Islet of Langerhans (tissue), 1 donor: ENCODE measurements at regions not wholly inside any gene's neighbourhood (a gene's known extent, or its start where the extent isn't known, plus 50 kb on each side); places are given as distances from the start of the nearest gene placed in this dataset.
"Not testable (repeated sequence)": the region's sequence is repeated elsewhere in the genome, so short reads cannot be mapped to it uniquely, and the experiment has no call there.

Experiments used
- FAIRE-seq: peaks from one replicate; lab custom pipeline; 2011; peaks lifted over from hg19 to GRCh38; lab: Jason Lieb, UNC

- FAIRE-seq, result no peak
Observed at GRCh38 chr10:4224178-4224577, 439.2 kb upstream of the KLF6 start.

DNA sequence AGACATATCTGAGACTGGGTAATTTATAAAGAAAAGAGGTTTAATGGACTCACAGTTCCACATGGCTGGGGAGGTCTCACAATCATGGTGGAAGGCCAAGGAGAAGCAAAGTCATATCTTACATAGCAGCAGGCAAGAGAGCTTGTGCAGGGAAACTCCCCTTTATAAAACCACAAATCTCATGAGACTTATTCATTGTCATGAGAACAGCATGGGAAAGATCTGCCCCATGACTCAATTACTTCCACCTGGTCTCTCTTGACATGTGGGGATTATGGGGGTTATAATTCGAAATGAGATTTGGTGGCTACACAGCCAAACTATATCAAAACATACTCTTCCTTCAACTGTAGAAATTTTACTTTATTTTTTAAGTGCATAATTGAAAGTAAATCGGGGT, 436.3 kb upstream of the KLF6 start:
- FAIRE-seq, result not testable (repeated sequence)

DNA sequence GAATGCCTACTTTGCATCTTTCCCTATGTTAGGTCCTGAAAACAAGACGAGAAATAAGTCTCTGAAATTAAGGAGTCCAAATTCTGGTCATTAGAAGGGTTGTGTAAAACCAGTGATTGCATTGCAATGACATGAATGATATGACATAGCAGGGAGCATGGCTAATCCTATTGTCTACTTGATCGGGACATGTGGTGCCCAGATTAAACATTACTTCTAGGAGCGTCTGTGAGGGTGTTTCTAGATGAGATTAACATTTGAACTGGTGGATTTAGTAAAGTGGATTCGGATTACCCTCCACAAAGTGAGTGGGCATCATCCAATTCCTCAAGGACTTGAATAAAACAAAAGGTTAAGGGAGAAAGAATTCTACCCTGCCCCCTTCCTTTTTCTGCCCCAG, 434.9 kb upstream of the KLF6 start:
- FAIRE-seq, result no peak

GRCh38 chr10:4217653-4218052, 432.6 kb upstream of the KLF6 start:
- no peak for FAIRE-seq

DNA sequence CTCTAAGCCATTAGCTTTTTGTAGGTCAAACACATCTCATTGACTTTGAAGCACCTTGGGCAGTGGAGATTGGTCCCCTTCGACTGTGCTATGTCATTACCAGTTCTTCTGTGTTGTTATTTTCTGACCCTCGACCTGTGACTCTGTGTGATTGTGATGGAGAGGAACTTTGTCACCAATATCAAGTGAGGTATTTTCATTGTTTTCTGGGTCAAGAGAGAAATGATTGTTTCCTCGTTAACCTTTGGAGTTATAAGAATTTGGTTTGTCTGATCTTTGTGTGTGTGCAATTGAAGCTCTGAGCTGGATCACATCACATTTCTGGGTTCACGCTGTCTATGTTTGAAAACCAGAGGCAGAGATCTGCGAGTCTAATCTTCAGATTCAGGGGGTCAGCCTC, 432.2 kb upstream of the KLF6 start:
- no peak for FAIRE-seq

- FAIRE-seq, result no peak
Observed at GRCh38 chr10:4216726-4217125, 431.7 kb upstream of the KLF6 start.

DNA sequence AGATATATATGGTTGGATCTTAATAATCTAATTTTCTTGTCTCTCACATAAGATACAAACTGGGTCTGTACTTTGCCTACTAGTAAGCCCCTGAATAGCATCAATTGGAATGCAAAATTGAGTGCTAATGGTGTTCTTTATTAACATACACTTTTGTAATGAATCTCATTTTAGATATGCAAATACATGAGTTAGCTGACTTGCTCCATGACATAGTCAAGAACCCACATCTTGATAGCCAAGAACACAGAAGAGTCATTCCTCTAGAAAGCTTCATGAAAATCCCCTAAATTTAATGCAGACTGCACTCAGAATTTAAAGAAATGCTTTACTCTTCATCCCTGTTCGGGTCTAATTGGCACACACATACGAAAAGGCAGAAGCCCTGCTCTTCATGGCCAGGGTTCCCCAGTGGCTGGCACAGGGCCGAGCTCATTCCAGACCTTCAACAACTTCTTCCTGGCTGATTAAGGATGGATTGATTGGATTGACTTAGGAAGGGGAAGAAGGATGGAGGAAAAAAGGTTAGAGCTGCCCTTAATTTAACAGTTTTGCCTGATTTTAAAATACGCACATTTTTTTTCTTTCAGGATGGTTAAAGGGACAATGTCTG, 431.1 kb upstream of the KLF6 start:
- no peak for FAIRE-seq

DNA sequence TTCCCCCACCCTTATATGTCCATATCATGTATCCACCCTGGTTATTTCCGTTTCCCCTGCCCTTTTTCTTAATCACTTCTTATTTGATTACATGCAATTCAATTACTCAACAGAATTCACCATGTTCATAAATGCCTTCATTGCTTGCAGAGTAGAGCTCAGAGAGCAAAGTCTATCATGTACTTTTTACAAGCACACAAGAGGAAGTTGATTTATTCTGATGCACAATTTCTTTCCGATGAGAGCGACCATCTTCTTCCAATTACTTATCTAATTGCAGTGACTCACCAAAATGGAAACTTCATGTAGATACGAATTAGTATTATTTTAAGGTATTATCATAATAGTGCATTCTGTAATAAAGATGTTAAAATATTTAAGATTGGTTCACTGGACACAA, 430.5 kb upstream of the KLF6 start:
- FAIRE-seq, result no peak

- FAIRE-seq, result no peak
Observed at GRCh38 chr10:4214908-4215307, 429.9 kb upstream of the KLF6 start.

GRCh38 chr10:4213441-4213840, 428.4 kb upstream of the KLF6 start:
- FAIRE-seq, result no peak

DNA sequence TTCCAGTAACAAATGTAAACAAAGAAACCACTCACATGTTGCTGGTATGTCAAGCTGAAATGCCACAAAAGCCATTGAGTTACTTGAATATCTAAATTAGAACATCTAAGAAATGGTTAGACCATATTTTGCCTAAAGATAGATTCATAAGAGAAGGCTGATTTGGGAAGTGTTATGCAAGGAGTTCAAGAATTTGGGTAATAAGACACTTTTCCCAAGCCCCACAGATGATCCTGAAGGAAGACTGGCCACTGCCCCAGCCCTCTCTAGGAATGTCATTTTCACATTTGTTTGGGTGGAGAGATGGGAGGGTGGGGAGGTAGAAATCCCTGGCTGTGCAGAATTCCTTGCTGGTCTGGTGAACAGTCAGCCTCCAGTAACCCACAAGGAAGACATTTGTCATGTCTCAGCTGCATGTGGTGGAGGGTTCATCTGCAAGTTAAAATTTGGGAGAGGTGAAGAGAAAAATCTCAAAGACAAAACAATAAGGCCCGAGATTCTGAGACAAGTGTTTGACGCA, 427.2 kb upstream of the KLF6 start:
- FAIRE-seq, result no peak

- no peak for FAIRE-seq
Observed at GRCh38 chr10:4208499-4208898, 423.5 kb upstream of the KLF6 start.

- FAIRE-seq, result no peak
Observed at GRCh38 chr10:4205113-4205512, 420.1 kb upstream of the KLF6 start.

- FAIRE-seq, result no peak
Observed at GRCh38 chr10:4202938-4203337, 417.9 kb upstream of the KLF6 start.

DNA sequence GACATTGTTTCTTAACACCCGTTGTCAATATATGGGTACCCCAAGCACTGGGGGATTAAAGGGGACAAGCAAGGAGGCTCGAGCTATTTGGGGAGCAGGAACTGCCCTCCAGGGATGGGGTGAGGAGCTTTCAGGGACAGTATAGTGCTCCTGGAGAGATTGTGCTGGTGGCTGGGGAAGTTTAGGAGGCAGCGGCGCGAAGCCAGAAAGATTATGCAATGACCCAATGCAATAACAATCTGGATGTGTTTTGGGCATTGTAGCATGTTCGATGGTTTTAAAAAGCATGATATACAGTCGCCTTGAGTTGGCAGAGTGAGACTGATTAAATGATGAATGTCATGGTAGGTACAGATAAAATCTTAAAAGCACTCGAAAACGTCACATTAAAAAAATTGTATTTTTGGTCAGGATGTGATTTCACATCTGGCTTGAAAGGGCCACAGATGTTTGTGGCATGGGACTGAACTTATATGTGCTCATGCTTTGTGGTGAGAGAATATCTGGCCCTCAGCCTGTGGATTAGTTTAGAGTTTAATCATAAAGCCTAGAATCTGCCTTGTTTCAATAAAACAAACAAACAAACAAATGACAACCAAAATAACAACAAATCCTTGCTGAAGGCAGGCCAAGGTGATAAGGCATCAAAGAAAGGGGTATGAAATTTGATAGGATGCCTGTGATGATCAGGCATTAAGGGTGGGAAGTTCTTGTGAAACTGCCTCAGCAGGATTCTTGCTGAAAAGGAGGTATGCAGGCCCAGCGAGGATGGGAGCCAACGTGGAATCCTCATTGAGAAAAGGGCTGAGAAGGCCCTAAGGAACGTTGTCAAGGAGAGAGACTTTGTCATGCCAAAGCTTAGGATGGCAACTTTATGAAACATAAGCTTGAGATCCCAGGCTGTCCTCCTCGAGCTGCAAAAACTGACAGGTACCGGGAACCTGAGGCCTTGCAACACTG, 417.1 kb upstream of the KLF6 start:
- no peak for FAIRE-seq

GRCh38 chr10:4199196-4199595, 414.2 kb upstream of the KLF6 start:
- no peak for FAIRE-seq

DNA sequence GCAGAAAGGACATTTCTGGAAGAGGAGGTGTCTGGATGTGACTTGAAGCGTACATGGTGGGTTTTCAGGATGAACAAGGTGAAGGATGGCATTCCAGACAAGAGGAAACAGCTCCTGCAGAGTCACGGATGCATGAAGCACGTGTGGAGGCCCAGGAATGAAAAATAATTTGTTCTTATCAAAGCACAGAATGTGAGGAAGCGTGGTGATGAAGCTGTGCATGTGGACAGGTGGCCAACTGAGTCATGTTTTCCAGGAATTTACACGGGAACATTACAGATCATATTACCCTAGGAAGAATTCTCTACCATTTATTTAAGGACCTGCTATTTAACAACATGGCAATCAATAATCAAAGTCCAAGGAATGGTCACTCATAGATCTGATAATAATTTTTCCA, 413.2 kb upstream of the KLF6 start:
- FAIRE-seq, result no peak

- no peak for FAIRE-seq
Observed at GRCh38 chr10:4197676-4198075, 412.7 kb upstream of the KLF6 start.

DNA sequence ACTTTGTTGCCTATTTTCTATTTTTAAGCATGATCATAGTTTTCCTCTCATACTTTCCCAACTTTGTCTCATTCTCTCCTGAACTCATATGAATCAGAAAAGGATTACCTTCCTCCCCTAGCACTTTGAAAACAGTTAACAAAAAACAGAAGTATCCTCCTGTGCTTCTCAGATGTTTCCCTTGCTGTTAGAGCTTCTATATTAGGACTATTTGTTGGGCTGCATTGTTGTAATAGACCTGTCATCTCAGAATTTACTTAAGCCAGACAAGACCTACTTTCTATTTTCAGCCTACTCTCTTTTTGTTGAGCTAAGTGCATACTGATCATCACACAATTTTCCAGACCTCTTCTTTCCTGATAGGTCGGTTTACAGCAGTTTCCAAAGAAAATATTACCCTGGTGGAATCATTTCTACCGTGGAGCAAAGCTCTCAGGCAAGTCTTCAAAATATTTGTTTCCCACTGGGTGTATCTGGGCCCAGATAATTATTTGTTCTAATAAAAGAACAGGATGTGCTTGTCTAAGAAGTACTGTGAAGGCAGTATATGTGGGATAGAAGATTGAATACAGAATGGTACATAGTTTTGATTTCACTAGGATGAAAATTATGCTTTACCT, 411.9 kb upstream of the KLF6 start:
- FAIRE-seq, result peak; percentile 86

DNA sequence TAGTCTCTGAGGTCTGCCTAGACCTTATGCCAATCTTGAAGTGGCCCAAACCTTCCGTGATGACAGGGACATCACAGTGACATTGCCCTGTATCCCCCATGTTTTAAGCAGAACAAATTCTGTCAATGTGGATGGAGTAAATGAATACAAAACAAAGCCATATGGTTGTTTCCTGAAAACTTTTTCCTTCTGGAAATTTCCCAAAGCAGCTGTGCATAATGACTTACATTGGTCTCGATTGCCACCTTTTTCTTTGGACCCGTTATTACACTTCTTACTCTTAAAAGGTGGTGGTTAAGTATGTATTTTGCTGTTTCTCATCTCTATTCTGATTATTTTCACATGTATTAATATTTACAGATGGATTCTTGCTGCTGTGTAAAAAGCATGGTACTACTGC, 411.2 kb upstream of the KLF6 start:
- FAIRE-seq, result no peak

- FAIRE-seq, result no peak
Observed at GRCh38 chr10:4195213-4195612, 410.2 kb upstream of the KLF6 start.

DNA sequence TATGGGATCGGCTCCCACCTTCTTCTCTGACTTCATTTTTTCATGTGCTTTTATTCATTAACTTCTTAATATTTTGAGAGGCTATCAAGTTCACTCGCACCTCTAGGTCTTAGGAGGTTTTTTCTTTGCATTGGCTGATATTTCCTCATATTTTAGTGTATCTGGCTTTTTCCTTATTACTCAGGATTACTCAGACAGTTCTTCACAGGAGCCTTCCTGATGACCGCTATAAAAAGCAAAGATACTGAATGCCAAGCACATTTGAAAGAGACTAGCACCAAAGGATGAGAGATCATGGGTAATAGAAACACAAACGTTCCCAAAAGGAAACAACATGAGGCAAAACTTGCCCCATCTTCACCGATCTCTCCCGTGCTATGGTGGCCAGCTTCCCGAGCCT, 409.2 kb upstream of the KLF6 start:
- FAIRE-seq, result no peak

DNA sequence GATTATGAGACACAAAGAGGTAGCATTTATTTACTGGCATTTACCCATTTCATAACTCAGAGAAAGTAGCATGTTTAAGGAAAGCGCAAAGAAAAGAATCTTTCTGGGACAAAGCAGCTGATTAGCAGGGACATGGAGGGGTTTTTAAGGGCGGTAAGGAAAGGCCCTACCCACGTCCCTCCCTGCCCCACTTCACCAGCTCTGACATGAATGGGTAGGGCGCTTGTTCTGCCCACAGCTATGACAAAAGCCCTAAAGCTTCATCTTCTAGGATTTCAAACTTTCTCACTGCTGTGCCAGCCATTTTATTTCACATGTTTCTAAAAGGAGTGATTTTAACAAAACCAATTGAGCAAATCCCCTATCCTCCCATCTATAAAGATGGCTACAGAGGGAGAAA, 406.9 kb upstream of the KLF6 start:
- no peak for FAIRE-seq
